Astrocyte of the cerebellum (primary cell): ENCODE measurements at regions not wholly inside any gene's neighbourhood (a gene's known extent, or its start where the extent isn't known, plus 50 kb on each side); places are given as distances from the start of the nearest gene placed in this dataset.

Source experiments
- DNase-seq: peaks from one replicate; pipeline ENCODE4 v3.0.0-alpha.2; 2011; ENCODE audit warnings: low read depth
- H3K4me3 ChIP-seq: 2 replicates; pipeline ENCODE4 v1.5.1; 2011; ENCODE audit warnings: mild to moderate bottlenecking, low read depth, low read length, moderate library complexity
- in situ Hi-C: cut with HindIII; loops from 2 replicates; pipeline ENCODE4 v1.10.0; 2017; ENCODE audit warnings: low sequenced_read_pairs
- TF ChIP-seq, protein P1 (sequence below): IDR thresholded peaks from 2 replicates; pipeline ENCODE4 v1.5.1; 2012; ENCODE audit warnings: low read length, low read depth, moderate library complexity, mild to moderate bottlenecking; ENCODE audit errors: missing control alignments

DNA sequence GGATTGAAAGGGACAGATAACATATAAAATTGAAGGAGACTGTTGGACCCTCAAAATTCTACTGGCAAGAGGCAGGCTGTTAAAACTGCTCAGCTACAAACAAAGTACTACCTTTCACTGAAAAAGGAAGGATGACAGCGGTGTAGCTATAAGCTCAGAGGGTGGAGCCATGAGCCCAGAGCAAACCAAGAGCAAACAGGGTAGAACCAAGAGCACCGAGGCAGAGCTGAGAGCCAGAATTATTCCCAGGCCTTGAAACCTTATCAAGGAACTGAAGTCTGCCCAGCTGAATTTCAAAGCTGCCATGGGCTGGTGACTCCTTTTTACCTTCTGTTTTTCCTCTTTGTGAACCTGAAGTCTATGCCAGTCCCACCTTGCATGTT is 74.7 kb upstream of the SLC4A11 start:
- H3K4me3 ChIP-seq, result no peak overlapping the region
- in situ Hi-C loops, result no loop called here
- no peak for DNase-seq
- TF ChIP-seq, protein P1, sequence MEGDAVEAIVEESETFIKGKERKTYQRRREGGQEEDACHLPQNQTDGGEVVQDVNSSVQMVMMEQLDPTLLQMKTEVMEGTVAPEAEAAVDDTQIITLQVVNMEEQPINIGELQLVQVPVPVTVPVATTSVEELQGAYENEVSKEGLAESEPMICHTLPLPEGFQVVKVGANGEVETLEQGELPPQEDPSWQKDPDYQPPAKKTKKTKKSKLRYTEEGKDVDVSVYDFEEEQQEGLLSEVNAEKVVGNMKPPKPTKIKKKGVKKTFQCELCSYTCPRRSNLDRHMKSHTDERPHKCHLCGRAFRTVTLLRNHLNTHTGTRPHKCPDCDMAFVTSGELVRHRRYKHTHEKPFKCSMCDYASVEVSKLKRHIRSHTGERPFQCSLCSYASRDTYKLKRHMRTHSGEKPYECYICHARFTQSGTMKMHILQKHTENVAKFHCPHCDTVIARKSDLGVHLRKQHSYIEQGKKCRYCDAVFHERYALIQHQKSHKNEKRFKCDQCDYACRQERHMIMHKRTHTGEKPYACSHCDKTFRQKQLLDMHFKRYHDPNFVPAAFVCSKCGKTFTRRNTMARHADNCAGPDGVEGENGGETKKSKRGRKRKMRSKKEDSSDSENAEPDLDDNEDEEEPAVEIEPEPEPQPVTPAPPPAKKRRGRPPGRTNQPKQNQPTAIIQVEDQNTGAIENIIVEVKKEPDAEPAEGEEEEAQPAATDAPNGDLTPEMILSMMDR, result no peak

DNA sequence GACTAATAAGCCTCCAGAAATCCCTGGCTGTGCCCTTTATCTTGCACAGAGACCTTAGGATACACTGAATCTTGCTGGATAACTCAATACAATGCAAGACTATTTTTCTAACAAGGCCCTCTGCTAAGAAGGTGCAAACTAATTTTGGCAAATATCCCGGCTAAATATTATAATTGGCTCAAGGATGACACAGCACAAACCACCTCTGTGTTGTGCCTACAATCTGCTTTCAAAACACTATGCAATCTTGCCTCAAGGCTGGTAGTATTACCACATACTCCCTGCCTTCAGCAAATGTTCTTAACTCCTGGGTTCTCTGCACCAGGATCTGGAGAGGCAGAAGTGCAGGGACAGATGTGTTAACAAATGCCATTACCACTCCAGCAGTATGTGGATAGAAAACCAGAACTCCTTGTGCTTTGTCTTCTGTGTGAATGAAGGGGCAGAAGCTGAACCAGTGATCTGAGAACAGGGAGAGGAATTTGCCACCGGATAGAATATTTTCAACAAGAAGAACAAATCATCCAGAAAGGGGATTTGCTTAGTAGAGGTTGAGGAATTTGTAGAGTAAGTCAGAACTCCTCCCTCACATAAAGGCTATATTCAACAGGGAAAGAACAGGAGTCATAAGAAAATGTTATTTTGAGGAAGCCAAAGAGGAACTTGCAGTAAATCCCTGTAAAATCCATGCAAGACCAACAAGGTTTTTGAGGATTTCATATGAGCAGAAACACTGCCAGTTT is 74.1 kb upstream of the SLC4A11 start:
- TF ChIP-seq, protein P1, result no peak
- in situ Hi-C loops, result no loop called here
- no peak for DNase-seq
- no peak overlapping the region for H3K4me3 ChIP-seq

DNA sequence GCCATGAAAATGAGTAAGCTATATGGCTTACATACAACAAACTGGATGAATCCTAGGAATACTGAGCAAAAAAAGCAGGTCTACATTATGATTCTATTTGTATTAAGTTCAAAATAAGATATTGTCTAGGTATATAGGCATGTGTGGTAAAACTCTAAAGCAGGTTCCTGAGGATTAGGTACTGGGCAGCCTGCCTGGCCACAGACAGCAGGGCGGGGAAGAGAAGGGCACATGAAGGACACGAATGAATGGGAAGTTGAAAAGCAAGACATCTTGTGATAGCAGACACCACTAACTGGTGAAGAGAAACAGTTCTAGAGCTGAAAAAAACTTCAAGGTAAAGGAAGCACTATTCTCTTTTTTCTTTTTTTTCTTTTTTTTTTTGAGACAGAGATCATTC is 72.6 kb upstream of the SLC4A11 start:
- TF ChIP-seq, protein P1, result no peak
- DNase-seq, result no peak

DNA sequence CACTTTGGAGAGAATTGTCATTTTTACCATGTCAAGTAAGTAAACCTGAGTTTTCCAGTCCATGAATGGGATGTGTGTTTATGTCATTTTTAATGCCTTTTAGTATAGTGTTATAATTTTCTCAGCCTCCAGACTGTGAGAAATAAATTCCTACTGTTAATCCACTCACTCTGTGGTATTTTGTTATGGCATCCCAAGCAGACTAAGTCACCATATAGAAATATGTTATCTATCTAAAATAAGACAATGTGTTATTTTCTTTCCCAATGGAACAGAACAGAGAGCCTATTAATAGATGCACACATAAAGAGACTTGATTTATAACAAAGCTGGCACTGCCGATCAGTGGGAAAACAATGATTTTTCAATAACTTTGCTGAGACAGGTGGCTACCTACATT is 70.2 kb upstream of the SLC4A11 start:
- TF ChIP-seq, protein P1, result no peak
- DNase-seq, result no peak
- H3K4me3 ChIP-seq, result no peak overlapping the region
- in situ Hi-C loops, result no loop called here

More for the DNA sequence above, 72.6 kb upstream of the SLC4A11 start:
- no peak overlapping the region for H3K4me3 ChIP-seq
- in situ Hi-C loops, result no loop called here

DNA sequence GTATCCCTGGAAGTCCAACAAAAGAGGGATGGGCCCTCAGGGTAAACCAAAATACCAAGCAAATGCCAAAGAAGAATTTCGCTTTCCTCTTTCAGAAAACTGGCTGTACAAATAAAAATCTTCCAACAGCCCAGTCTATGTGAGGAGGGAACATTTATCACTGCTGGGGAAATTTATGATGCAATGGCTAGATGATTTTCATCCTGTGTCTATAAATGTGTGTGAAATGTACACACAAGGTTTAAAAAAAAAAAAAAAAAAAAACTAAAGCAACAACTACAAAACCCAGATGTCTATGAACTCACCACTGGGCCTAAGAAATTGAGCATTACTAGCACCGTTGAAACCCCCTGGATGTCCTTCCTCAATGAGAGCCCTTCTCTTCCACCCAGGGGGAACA is 68.7 kb upstream of the SLC4A11 start:
- DNase-seq, result no peak

DNA sequence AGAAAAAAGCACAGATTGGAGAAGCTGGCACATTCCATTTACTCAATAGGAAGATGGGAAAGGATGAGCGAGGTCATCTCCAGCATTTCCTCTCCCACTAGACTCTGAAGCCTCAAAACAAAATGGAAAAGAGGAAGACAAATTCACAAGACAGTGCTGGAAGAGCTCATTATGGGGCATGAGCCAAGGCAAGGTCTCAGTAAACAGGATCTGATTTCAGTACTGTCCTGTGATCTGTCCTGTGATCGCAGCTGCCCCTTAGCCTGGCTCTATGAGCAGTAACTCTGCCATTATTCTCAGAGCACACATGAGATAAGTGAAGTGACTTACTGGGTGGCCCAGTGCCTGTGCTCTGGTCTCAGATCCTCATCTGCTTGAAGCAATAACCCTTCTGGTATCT is 68.1 kb upstream of the SLC4A11 start:
- TF ChIP-seq, protein P1, result no peak
- in situ Hi-C loops, result no loop called here
- no peak overlapping the region for H3K4me3 ChIP-seq
- no peak for DNase-seq

More for the DNA sequence above, 68.7 kb upstream of the SLC4A11 start:
- in situ Hi-C loops, result no loop called here
- TF ChIP-seq, protein P1, result no peak
- H3K4me3 ChIP-seq, result no peak overlapping the region

DNA sequence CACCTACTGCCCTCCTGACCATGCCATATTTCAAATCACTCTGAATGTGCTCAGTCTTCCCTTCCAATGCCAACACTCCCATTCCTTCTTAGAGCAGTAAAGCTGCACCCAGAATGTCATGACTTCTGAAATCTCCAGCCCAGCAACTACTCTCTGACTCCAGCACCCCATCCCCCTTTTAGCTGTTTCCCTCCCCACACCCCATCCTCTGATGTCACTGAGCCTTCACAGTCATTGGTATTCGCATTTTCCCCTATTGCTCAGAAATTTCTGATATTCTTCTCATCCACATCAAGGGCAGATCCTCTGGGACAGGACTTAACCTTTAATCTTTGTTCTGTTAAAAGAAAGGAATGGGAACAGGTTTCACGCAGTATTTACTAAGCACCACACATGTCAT is 67.1 kb upstream of the SLC4A11 start:
- TF ChIP-seq, protein P1, result no peak
- in situ Hi-C loops, result no loop called here
- no peak overlapping the region for H3K4me3 ChIP-seq
- no peak for DNase-seq
